ENCODE measurements at regions not wholly inside any gene's neighbourhood (a gene's known extent, or its start where the extent isn't known, plus 50 kb on each side); places are given as distances from the start of the nearest gene placed in this dataset.

- intact Hi-C loops (cut with DNase I), result no loop called here
- Histone ChIP-seq H3K4me3 (ENCODE audit: low read length in 3 of 3) (no peak overlapping the region), H3K9me3 (ENCODE audit: control insufficient read depth in 2 of 3, insufficient read depth in 1 of 3, low read length in 3 of 3) (no peaks in the 10 kb centered on the region), H3K27ac (ENCODE audit: low read depth in 2 of 2, low read length in 2 of 2) (no peak overlapping the region), H3K27me3 (ENCODE audit: control insufficient read depth, insufficient read depth, low read length) (no peaks in the 10 kb centered on the region), H3K4me1 (ENCODE audit: control insufficient read depth in 2 of 3, insufficient read depth in 2 of 3, low read depth in 1 of 3, low read length in 3 of 3) (no peaks in the 10 kb centered on the region), H3K9ac (ENCODE audit: low read length in 3 of 3) (no peak overlapping the region), H3K36me3 (ENCODE audit: control insufficient read depth in 2 of 3, insufficient read depth in 3 of 3, low read length in 3 of 3) (no peaks in the 10 kb centered on the region)
- DNase-seq (peak in 2 of 5 donors; percentile 8 to 15), FAIRE-seq (no peak)
- TF ChIP-seq CTCF (IDR thresholded peaks at IDR 0.05; ENCODE audit: borderline replicate concordance, extremely low read depth, insufficient read depth), result no peak
Observed at GRCh38 chr11:22558664-22559063, 67.0 kb downstream of the FANCF start.

- Histone ChIP-seq H3K27me3 (ENCODE audit: control insufficient read depth, insufficient read depth, low read length) (no peaks in the 10 kb centered on the region), H3K4me1 (ENCODE audit: control insufficient read depth in 2 of 3, insufficient read depth in 2 of 3, low read depth in 1 of 3, low read length in 3 of 3) (no peaks in the 10 kb centered on the region), H3K27ac (ENCODE audit: low read depth in 2 of 2, low read length in 2 of 2) (no peak overlapping the region), H3K9me3 (ENCODE audit: control insufficient read depth in 2 of 3, insufficient read depth in 1 of 3, low read length in 3 of 3) (no peaks in the 10 kb centered on the region), H3K36me3 (ENCODE audit: control insufficient read depth in 2 of 3, insufficient read depth in 3 of 3, low read length in 3 of 3) (no peaks in the 10 kb centered on the region), H3K9ac (ENCODE audit: low read length in 3 of 3) (no peak overlapping the region), H3K4me3 (ENCODE audit: low read length in 3 of 3) (no peak overlapping the region)
- DNase-seq, result no peak
- no peak for TF ChIP-seq CTCF (IDR thresholded peaks at IDR 0.05; ENCODE audit: borderline replicate concordance, extremely low read depth, insufficient read depth)
- no peak for FAIRE-seq
- intact Hi-C loops (cut with DNase I), result no loop called here
Observed at GRCh38 chr11:22556381-22556780, 69.2 kb downstream of the FANCF start.

- FAIRE-seq (no peak), DNase-seq (no peak)
- H3K27me3 ChIP-seq (ENCODE audit: control insufficient read depth, insufficient read depth, low read length), result no peaks in the 10 kb centered on the region
- no peak overlapping the region for H3K4me3 ChIP-seq (ENCODE audit: low read length in 3 of 3)
- no peaks in the 10 kb centered on the region for H3K4me1 ChIP-seq (ENCODE audit: control insufficient read depth in 2 of 3, insufficient read depth in 2 of 3, low read depth in 1 of 3, low read length in 3 of 3)
- intact Hi-C loops (cut with DNase I), result no loop called here
- H3K27ac ChIP-seq (ENCODE audit: low read depth in 2 of 2, low read length in 2 of 2), result no peak overlapping the region
- H3K9me3 ChIP-seq (ENCODE audit: control insufficient read depth in 2 of 3, insufficient read depth in 1 of 3, low read length in 3 of 3), result no peaks in the 10 kb centered on the region
- H3K36me3 ChIP-seq (ENCODE audit: control insufficient read depth in 2 of 3, insufficient read depth in 3 of 3, low read length in 3 of 3), result no peaks in the 10 kb centered on the region
- H3K9ac ChIP-seq (ENCODE audit: low read length in 3 of 3), result no peak overlapping the region
- TF ChIP-seq CTCF (IDR thresholded peaks at IDR 0.05; ENCODE audit: borderline replicate concordance, extremely low read depth, insufficient read depth), result no peak
Observed at GRCh38 chr11:22555881-22556280, 69.7 kb downstream of the FANCF start.

- H3K9me3 ChIP-seq (ENCODE audit: control insufficient read depth in 2 of 3, insufficient read depth in 1 of 3, low read length in 3 of 3), result no peaks in the 10 kb centered on the region
- H3K9ac ChIP-seq (ENCODE audit: low read length in 3 of 3), result no peak overlapping the region
- H3K4me1 ChIP-seq (ENCODE audit: control insufficient read depth in 2 of 3, insufficient read depth in 2 of 3, low read depth in 1 of 3, low read length in 3 of 3), result no peaks in the 10 kb centered on the region
- FAIRE-seq (no peak), DNase-seq (no peak)
- H3K36me3 ChIP-seq (ENCODE audit: control insufficient read depth in 2 of 3, insufficient read depth in 3 of 3, low read length in 3 of 3), result no peaks in the 10 kb centered on the region
- H3K27me3 ChIP-seq (ENCODE audit: control insufficient read depth, insufficient read depth, low read length), result no peaks in the 10 kb centered on the region
- intact Hi-C loops (cut with DNase I), result no loop called here
- TF ChIP-seq CTCF (IDR thresholded peaks at IDR 0.05; ENCODE audit: borderline replicate concordance, extremely low read depth, insufficient read depth), result no peak
- H3K4me3 ChIP-seq (ENCODE audit: low read length in 3 of 3), result no peak overlapping the region
- no peak overlapping the region for H3K27ac ChIP-seq (ENCODE audit: low read depth in 2 of 2, low read length in 2 of 2)
Observed at GRCh38 chr11:22554221-22554620, 71.4 kb downstream of the FANCF start.

All from kidney (tissue), 13 donors.